SK-N-MC (cell line): ENCODE measurements at regions not wholly inside any gene's neighbourhood (a gene's known extent, or its start where the extent isn't known, plus 50 kb on each side); places are given as distances from the start of the nearest gene placed in this dataset.

Experiments
- EZH2 ChIP-seq: fragments of 200-600 bp; sonication (generic); IDR thresholded peaks from one replicate; pipeline ENCODE4 v1.6.1; 2017; ENCODE audit warnings: antibody characterized with exemption
- POLR2AphosphoS5 ChIP-seq: IDR thresholded peaks from 2 replicates; pipeline ENCODE4 v1.6.1; 2012; ENCODE audit warnings: mild to moderate bottlenecking, low read depth, low read length, borderline replicate concordance

DNA sequence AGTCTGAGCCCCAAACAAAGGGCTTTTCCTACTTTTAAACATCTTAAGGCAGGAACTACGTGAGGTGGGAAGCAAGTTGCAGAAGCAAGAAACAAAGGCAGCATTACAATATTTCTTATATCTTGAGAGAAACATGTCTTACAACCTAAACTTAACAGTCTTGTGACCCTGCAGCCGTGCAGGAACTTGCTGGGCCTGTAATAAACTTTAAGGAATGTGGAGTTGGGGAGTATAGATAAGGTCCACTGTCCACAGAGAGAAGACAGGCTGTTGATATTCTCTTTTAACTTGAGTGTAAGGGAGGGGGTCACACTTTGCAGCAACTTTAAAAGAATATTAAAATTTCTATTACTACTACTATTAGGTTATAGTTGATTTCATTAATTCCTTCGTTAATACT lies 214.6 kb upstream of the HTR2A start:
- TF ChIP-seq POLR2AphosphoS5 (no peak), EZH2 (no peak)
